GM23338 (cell line): ENCODE measurements at regions not wholly inside any gene's neighbourhood (a gene's known extent, or its start where the extent isn't known, plus 50 kb on each side); places are given as distances from the start of the nearest gene placed in this dataset.

Source experiments
- CTCF ChIP-seq, 2 experiments: fragments of 200-600 bp in 1 of 2; sonication (generic) in 1 of 2; conservative IDR thresholded peaks; 2 replicates each; pipeline versions ENCODE4 v1.5.1 to v1.6.1; 2016 to 2017; ENCODE audit warnings: antibody characterized with exemption in 2 of 2, low read depth in 2 of 2, mild to moderate bottlenecking in 2 of 2, moderate library complexity in 1 of 2
- ETS1 ChIP-seq: IDR thresholded peaks from 2 replicates; pipeline ENCODE4 v1.6.1; 2016; ENCODE audit warnings: antibody characterized with exemption
- EZH2 ChIP-seq: fragments of 200-600 bp; sonication (generic); IDR thresholded peaks from one replicate; pipeline ENCODE4 v1.8.0; 2017; ENCODE audit warnings: antibody characterized with exemption, mild to moderate bottlenecking, low read depth; ENCODE audit not compliant: unreplicated experiment
- EZH2phosphoT487 ChIP-seq: fragments of 200-600 bp; sonication (generic); IDR thresholded peaks from one replicate; pipeline ENCODE4 v1.8.1; 2018; ENCODE audit warnings: antibody characterized with exemption; ENCODE audit not compliant: unreplicated experiment
- JUNB ChIP-seq: IDR thresholded peaks from one replicate; pipeline ENCODE4 v1.6.1; 2016; ENCODE audit warnings: antibody characterized with exemption; ENCODE audit not compliant: unreplicated experiment
- REST ChIP-seq: IDR thresholded peaks from one replicate; pipeline ENCODE4 v1.6.1; 2018; ENCODE audit warnings: antibody characterized with exemption; ENCODE audit not compliant: unreplicated experiment
- STAT1 ChIP-seq: IDR thresholded peaks from one replicate; pipeline ENCODE4 v1.6.1; 2016; ENCODE audit warnings: antibody characterized with exemption; ENCODE audit not compliant: unreplicated experiment
- ZNF462 ChIP-seq: fragments of 250-450 bp; sonication (Bioruptor Pico); IDR thresholded peaks from 2 replicates; pipeline ENCODE4 v1.5.0; 2020; ENCODE audit warnings: mild to moderate bottlenecking, moderate library complexity

GRCh38 chr7:153088601-153089000 is 329.0 kb downstream of the ACTR3B start (continued):
- TF ChIP-seq ZNF462 (CRISPR knock-in tag): no peak
- no peak for TF ChIP-seq EZH2phosphoT487
- TF ChIP-seq ETS1: no peak
- TF ChIP-seq STAT1: no peak
- no peak for TF ChIP-seq EZH2
- no peak for TF ChIP-seq REST
- TF ChIP-seq CTCF (conservative IDR thresholded peaks at IDR 0.05; ENCODE audit: low read depth in 2 of 2): no peak
- no peak for TF ChIP-seq JUNB
